OCI-LY1 (cell line): ENCODE measurements at regions not wholly inside any gene's neighbourhood (a gene's known extent, or its start where the extent isn't known, plus 50 kb on each side); places are given as distances from the start of the nearest gene placed in this dataset.

Experiments used
- EZH2 ChIP-seq: fragments of 200-600 bp; sonication (generic), shearing (Covaris generic); IDR thresholded peaks from 2 replicates; pipeline ENCODE4 v1.8.0; 2017; ENCODE audit warnings: borderline replicate concordance, mixed run types, mild to moderate bottlenecking, antibody characterized with exemption, low read length, moderate library complexity, mixed read lengths
- TF ChIP-seq, protein P1 (sequence below): fragments of 200-600 bp; sonication (generic), shearing (Covaris generic); IDR thresholded peaks from 2 replicates; pipeline ENCODE4 v1.5.1; 2017; ENCODE audit warnings: mild to moderate bottlenecking, antibody characterized with exemption, low read length, moderate library complexity, mixed read lengths

DNA sequence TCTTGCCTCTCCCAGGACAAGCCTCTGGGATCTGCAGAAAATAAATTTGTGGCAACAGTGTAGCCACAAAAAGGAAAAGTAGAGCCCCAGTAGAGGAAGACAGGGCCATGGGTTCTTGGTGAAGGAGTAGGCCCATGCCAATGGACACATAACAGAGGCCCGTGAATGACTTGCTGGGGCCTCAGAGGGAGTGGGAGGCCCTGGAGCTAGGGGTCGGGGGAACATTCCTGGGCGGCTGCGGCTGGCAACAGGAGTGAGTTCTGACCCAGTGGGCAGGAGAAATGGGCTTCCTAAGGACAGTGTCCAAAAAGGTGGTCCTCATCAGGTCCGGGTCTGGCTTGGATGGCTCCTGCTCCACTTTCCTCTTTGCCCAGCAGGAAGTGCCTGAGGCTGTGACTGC, 260.0 kb downstream of the CCSER2 start:
- TF ChIP-seq, protein P1, sequence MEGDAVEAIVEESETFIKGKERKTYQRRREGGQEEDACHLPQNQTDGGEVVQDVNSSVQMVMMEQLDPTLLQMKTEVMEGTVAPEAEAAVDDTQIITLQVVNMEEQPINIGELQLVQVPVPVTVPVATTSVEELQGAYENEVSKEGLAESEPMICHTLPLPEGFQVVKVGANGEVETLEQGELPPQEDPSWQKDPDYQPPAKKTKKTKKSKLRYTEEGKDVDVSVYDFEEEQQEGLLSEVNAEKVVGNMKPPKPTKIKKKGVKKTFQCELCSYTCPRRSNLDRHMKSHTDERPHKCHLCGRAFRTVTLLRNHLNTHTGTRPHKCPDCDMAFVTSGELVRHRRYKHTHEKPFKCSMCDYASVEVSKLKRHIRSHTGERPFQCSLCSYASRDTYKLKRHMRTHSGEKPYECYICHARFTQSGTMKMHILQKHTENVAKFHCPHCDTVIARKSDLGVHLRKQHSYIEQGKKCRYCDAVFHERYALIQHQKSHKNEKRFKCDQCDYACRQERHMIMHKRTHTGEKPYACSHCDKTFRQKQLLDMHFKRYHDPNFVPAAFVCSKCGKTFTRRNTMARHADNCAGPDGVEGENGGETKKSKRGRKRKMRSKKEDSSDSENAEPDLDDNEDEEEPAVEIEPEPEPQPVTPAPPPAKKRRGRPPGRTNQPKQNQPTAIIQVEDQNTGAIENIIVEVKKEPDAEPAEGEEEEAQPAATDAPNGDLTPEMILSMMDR = no peak
- TF ChIP-seq EZH2 = no peak
